Esophagus muscularis mucosa (tissue), 4 donors: ENCODE measurements at regions not wholly inside any gene's neighbourhood (a gene's known extent, or its start where the extent isn't known, plus 50 kb on each side); places are given as distances from the start of the nearest gene placed in this dataset.

ENCODE experiments used
- EP300 ChIP-seq: sonication (generic); formaldehyde crosslinking; IDR thresholded peaks from one replicate; pipeline ENCODE4 v1.6.1; 2017; ENCODE audit warnings: antibody characterized with exemption
- POLR2AphosphoS5 ChIP-seq, 2 donors: sonication (generic); formaldehyde crosslinking; IDR thresholded peaks; one replicate each; pipeline ENCODE4 v1.6.1; 2017; ENCODE audit warnings: antibody characterized with exemption in 2 of 2
- TF ChIP-seq, protein P1 (sequence below), 3 experiments: fragments of 200-600 bp in 2 of 3; fragments of 450-650 bp in 1 of 3; sonication (generic) in 2 of 3; IDR thresholded peaks; one replicate each; pipeline ENCODE4 v1.5.1; 2017 to 2019; ENCODE audit warnings: antibody characterized with exemption in 3 of 3, mild to moderate bottlenecking in 2 of 3, moderate library complexity in 1 of 3

DNA sequence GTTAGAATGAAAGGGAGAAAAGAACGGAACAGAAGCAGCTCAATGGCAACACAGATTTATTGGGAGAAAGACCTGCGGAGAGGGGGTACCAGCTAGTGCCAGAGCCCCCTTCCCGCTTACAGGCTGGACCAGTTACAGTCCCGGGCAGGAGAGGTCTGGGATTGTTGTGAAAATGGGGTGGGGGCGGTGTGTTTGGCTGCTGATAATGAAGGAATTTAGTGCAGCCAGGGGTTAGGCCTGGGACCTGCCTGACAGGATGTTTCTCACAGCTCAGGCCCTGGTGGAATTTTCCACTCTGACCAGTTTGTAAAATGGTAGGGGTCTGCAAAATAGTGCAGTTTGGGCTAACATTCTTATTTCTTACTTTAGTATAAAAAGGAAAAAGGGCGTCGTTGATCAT, 75.4 kb upstream of the SPIN4 start:
- TF ChIP-seq POLR2AphosphoS5 (IDR thresholded peaks at IDR 0.05) (no peak), EP300 (no peak)
- TF ChIP-seq, protein P1, sequence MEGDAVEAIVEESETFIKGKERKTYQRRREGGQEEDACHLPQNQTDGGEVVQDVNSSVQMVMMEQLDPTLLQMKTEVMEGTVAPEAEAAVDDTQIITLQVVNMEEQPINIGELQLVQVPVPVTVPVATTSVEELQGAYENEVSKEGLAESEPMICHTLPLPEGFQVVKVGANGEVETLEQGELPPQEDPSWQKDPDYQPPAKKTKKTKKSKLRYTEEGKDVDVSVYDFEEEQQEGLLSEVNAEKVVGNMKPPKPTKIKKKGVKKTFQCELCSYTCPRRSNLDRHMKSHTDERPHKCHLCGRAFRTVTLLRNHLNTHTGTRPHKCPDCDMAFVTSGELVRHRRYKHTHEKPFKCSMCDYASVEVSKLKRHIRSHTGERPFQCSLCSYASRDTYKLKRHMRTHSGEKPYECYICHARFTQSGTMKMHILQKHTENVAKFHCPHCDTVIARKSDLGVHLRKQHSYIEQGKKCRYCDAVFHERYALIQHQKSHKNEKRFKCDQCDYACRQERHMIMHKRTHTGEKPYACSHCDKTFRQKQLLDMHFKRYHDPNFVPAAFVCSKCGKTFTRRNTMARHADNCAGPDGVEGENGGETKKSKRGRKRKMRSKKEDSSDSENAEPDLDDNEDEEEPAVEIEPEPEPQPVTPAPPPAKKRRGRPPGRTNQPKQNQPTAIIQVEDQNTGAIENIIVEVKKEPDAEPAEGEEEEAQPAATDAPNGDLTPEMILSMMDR (IDR thresholded peaks at IDR 0.05) = no peak
